HG03439 (cell line): ENCODE measurements at regions not wholly inside any gene's neighbourhood (a gene's known extent, or its start where the extent isn't known, plus 50 kb on each side); places are given as distances from the start of the nearest gene placed in this dataset.
"Not testable (repeated sequence)": the region's sequence is repeated elsewhere in the genome, so short reads cannot be mapped to it uniquely, and the experiment has no call there.

Experiments used
- ATAC-seq: cut with Tn5 transposase; IDR thresholded peaks from one replicate; pipeline ENCODE4 v1.9.1; 2021; ENCODE audit warnings: mild to moderate bottlenecking, moderate library complexity; ENCODE audit not compliant: unreplicated experiment

DNA sequence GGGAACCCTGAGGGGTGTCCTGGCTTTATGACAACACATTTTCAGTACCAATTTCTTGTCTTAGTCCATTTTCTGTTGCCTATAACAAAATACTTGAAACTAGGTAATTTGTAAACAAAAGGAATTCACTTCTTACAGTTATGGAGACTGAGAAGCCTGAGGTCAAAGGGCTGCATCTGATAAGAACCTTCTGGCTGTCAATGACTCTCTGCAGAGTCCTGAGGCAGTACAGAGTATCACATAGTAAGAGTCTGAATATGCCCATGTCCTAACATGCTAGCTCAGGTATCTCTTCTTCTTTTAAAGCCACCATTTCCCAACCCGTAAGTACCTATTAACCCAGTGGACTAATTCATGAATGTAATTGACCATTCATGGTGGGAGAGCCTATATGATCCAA is 1458.6 kb upstream of the EYS start:
- no peak for ATAC-seq

DNA sequence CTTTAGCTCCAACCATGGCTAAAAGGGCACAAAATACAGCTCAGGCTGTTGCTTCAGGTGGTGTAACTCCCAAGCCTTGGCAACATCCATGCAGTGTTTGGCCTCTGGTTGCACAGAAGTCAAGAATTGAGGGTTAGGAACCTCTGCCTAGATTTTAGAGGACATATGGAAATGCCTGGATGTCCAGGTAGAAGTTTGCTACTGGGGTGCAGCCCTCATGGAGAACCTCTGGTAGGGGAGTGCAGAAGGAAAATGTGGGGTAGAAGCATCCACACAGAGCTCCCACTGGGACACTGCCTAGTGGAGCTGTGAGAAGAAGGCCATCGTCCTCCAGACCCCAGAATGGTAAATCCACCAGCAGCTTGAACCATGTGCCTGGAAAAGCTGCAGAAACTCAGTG is 1453.8 kb upstream of the EYS start:
- ATAC-seq: no peak

DNA sequence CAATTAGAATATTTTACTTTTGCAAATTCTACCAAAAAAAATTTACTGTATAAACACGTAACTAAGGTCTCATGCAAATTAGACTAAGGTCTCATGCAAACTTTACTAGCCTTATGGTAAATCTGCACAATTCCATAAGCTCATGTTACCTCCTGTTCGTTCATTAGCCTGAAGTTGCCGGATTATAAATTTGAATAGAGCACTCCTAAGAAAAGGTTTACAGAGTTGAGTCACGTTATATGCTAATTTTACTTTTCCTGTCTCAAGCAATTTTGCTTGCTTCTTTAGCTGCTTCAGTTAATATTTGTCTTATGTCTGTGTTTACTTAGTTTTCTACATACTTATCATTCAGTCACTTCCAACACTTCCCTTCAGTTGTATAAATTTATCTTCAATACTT is 1434.0 kb upstream of the EYS start:
- no peak for ATAC-seq

DNA sequence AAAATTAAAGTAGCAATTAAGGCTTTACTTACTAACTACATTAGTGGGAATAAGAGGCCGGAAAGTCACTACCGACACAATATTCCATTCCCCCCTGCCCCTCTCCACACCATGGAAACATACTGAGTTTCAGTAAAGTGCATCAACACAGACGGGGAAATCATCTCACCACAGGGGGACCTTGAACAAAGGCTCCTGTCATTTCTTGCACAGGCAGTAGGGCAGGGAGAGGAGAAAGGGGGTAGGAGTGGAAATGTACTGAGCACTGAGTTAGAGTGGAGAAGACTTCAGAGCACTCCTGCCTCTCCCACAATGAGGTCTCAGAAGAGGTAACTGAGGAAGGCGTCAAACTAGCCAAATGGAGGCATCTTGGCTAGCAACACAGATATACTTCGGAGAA is 1426.9 kb upstream of the EYS start:
- ATAC-seq: no peak

DNA sequence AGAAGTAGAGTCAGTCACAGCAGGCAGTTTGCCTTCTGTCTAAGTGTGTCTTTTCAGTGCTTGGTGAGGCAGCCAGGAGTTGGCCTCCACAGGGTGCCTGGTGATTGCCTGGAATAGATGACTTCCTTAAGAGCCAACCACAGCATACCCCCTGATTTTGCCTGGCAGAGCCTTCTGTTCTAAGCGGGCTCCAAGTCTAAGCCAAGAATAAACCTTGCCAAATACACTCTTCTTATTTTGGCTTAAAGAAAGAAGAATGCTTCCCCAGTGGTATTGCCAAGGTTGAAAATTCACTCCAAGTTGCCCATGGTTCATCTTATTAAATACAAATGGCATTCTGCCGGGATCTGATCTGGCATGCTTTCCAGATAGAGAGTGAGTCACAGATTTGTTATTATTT is 1424.8 kb upstream of the EYS start:
- ATAC-seq: no peak

GRCh38 chr6:67129780-67130179 is 1422.8 kb upstream of the EYS start:
- ATAC-seq: no peak

DNA sequence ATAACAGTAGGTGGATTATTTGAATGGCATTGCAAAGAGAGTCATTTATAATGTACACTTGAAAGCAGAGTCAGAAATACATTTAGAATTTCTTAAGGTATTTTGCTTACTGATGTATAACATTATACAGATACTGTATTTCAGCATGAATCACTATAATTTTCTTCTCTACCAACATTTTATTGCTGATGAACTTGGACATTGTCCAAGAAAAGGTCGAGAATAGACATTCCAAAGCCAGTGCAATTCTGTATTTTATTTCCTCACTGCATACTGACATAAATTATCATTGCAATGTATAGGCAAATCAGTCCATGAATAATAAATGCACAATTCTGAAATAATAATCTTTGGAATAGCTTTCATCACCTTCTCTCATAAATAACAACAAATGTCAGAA is 1420.0 kb upstream of the EYS start:
- no peak for ATAC-seq

DNA sequence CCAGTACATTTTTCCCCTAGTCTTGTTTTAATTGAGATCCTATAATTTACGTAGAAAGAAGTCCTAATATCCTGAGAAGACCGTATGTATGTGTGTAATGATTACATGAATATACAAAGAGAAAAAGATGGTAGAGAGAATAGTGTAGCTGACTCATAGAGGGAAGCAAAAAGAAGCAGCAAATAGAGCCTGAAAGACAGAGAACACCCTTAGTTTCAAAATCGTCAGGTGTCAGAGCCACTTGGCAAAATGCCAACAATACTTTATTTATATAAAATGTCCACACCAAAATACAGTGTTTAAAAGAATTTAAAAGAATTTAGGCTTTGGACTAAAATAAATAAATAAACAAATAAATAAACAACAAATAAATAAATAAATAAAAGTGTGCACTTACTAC is 1414.1 kb upstream of the EYS start:
- ATAC-seq: no peak

- no peak for ATAC-seq
Measured at GRCh38 chr6:67112120-67112519, 1405.1 kb upstream of the EYS start.

GRCh38 chr6:67102743-67103142 is 1395.7 kb upstream of the EYS start:
- ATAC-seq: no peak

DNA sequence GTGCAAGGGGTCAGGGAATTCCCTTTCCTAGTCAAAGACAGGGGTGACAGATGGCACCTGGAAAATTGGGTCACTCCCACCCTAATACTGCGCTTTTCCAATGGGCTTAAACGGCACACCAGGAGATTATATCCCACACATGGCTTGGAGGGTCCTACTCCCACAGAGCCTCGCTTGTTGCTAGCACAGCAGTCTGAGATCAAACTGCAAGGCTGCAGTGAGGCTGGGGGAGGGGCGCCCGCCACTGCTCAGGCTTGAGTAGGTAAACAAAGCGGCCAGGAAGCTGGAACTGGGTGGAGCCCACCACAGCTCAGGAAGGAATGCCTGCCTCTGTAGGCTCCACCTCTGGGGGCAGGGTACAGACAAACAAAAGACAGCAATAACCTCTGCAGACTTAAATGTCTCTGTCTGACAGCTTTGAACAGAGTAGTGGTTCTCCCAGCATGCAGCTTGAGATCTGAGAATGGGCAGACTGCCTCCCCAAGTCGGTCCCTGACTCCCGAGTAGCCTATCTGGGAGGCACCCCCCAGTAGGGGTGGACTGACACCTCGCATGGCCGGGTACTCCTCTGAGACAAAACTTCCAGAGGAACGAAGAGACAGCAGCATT is 1388.7 kb upstream of the EYS start:
- ATAC-seq: not testable (repeated sequence)

GRCh38 chr6:67094431-67094946 is 1387.5 kb upstream of the EYS start:
- no peak for ATAC-seq

DNA sequence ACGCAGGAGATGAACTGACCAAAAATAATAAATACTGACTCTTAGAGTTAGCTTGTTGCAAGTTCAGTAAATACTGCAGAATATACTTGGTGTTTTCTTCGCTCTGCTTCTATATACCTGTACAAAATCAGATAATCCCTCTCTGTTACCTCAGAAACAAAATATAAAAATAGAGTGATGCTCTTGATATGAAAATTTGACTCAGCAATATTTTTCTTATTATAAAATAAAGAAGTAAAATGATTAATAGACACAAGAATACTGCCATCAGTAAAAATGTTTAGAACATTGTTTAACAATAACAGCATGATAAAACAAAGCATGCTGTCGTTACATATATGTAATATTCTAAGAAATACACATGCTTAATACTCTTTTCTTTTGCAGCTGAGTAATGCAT is 1366.9 kb upstream of the EYS start:
- no peak for ATAC-seq

DNA sequence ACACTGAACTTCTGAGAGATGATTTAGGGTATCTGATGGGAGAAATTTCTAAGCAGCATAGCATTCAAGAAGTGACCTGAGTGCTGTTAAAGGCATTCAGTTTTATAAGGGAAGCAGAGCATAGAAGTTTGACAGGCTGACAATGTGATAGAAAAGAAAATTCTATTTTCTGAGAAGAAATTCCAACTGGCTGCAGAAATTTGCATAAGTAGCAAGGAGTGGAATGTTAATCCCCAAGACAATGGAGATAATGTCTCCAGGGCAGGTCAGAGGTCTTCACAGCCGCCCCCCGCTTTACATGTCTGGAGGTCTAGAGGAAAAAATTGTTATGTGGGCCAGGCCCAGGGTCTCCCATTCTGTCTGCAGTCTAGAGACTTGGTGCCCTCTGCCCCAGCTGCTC is 1361.8 kb upstream of the EYS start:
- ATAC-seq: no peak

DNA sequence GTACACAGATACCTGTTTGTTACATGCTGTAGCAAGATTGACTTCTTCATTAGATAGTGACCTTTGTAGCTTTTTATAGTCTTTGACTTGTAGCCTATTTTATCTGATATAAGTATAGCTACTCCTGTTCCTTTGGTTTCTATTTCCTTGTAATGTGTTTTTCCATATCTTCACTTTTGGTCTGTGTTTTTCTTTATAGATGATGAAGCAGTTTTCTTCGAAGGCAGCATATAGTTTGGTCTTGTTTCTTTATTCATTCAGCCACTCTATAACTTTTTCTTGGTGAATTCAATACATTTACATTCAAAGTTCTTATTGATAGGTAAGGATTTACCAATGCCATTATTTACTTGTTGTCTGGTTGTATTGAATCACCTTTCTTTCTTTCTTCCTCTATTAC is 1357.3 kb upstream of the EYS start:
- no peak for ATAC-seq

DNA sequence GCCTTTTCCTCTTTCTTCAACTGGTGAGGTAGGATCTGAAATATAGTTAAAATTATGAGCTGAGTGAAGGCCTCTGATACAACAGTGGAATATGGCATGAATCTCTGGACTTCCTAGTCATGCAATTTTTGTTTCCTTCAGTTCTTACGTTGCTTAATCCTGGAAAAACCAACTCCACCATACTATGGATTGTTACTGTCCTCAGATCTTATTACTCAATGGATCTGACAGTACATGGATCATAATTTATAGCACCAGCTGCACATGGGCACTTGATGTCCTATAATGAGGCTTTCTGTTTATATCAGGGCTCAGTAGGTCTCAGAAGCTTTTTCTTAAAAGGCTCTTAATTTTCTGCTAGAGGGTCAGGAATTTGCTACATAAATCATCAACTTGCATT is 1341.0 kb upstream of the EYS start:
- no peak for ATAC-seq

- no peak for ATAC-seq
Measured at GRCh38 chr6:67045076-67045475, 1338.0 kb upstream of the EYS start.

DNA sequence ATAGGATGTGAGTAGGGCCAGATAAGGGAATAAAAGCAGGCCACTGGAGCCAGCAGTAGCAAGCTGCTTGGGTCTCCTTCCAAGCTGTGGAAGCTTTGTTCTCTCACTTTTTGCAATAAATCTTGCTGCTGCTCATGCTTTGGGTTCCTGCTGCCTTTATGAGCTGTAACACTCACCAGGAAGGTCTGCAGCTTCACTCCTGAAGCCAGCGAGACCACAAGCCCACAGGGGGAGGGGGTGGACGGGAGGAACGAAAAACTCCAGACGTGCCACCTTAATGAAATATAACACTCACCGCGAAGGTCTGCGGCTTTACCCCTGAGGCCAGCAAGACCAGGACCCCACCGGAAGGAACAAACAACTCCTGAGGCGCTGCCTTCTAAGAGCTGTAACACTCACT is 1324.4 kb upstream of the EYS start:
- ATAC-seq: no peak

DNA sequence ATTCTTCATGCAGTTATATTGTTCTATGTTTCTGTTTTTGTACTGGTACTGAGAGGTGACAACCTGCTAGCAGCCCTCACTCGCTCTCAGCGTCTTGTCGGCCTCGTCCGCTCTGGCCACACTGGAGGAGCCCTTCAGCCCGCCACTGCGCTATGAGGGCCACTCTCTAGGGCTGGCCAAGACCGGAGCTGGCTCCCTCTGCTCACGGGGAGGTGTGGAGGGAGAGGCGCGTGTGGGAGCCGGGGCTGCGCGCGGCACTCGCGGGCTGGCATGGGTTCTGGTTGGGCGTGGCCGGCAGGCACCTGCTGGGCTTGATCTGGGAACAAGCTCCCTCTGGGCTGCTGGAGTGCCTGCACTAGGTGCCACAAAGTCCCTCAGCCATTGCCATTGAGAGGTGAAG is 1323.8 kb upstream of the EYS start:
- ATAC-seq: no peak

GRCh38 chr6:67016921-67017460 is 1310.0 kb upstream of the EYS start:
- ATAC-seq: no peak

DNA sequence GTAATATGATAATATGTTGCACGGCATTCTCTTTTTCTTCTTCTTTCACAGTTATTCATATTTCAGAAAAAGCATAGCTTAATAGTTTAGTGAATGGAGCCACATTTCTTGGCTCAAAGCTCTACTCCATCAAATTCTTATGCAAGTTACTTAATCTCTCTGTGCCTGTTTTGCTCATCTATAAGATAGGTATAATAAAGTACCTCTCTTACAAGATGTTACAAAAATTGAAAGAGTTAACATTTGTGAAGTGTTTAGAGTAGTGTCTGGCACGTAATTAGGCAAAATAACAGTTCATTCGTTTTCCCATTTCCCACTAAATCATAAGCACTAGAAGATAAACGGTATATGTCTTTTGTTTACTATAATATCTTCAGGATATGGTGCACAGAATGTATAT is 1304.4 kb upstream of the EYS start:
- ATAC-seq: no peak

DNA sequence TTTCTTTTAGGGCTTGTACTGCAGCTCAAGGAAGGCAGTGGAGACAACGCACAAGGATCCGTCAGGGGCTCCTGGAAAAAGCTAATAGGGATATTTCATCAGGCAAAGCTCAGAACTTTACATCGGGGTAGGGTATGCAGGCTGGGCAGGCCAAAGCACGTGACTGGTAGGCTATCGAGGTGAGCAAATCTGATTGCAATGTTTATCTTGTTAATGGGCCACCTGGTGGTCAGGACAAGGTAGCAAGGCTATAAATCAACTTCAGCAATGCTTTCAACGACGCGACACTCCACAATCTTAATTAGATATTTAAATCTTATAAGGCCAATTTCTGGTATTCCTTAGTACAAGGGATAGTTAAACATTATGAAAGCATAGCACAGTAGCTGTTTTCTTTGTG is 1302.8 kb upstream of the EYS start:
- no peak for ATAC-seq

GRCh38 chr6:67003844-67004243 is 1296.8 kb upstream of the EYS start:
- ATAC-seq: no peak
